HG02870 (cell line): ENCODE measurements at regions not wholly inside any gene's neighbourhood (a gene's known extent, or its start where the extent isn't known, plus 50 kb on each side); places are given as distances from the start of the nearest gene placed in this dataset.

Experiments used
- ATAC-seq: cut with Tn5 transposase; IDR thresholded peaks from one replicate; pipeline ENCODE4 v1.9.1; 2021; ENCODE audit warnings: mild to moderate bottlenecking, moderate library complexity; ENCODE audit not compliant: unreplicated experiment

DNA sequence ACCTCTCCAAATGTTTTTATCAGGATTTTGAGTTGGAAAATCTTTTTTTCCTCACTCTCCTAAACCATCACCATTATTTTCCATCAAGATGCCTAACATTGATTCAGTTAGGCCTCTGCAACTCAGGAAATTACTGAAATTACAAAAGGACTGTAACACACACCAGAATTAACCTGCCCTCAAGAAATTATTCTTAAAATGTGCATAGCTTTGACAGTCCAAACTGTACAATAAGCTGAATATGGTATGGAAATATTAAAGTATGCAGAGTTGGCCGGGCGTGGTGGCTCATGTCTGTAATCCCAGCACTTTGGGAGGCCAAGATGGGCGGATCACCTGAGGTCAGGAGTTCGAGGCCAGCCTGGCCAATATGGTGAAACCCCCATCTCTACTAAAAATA is 50.2 kb upstream of the PHLPP1 start:
- ATAC-seq = no peak
